Loucy (cell line): ENCODE measurements at regions not wholly inside any gene's neighbourhood (a gene's known extent, or its start where the extent isn't known, plus 50 kb on each side); places are given as distances from the start of the nearest gene placed in this dataset.
"Not testable (repeated sequence)": the region's sequence is repeated elsewhere in the genome, so short reads cannot be mapped to it uniquely, and the experiment has no call there.

Experiments used
- EZH2phosphoT487 ChIP-seq: fragments of 200-600 bp; IDR thresholded peaks from 2 replicates; pipeline ENCODE4 v1.6.1; 2018; ENCODE audit warnings: antibody characterized with exemption, mild to moderate bottlenecking, moderate library complexity, borderline replicate concordance
- TF ChIP-seq, protein P1 (sequence below): fragments of 200-600 bp; sonication (generic); conservative IDR thresholded peaks from 2 replicates; pipeline ENCODE4 v1.5.1; 2014; ENCODE audit warnings: mild to moderate bottlenecking, antibody characterized with exemption, low read length

DNA sequence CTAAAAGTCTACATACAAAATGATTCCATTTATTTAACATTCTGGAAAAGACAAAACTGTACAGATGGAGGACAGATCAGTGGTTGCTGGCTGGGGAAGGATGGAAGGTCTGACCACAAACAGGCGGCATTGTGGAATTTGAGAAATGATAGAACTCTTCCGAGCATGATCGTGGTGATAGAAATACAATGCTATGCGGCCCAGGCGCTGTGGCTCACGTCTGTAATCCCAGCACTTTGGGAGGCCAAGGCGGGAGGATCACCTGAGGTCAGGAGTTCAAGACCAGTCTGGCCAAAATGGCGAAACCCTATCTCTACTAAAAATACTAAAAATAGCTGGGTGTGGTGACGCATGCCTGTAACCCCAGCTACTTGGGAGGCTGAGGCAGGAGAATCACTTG, 264.6 kb downstream of the ARHGAP12 start:
- TF ChIP-seq, protein P1, sequence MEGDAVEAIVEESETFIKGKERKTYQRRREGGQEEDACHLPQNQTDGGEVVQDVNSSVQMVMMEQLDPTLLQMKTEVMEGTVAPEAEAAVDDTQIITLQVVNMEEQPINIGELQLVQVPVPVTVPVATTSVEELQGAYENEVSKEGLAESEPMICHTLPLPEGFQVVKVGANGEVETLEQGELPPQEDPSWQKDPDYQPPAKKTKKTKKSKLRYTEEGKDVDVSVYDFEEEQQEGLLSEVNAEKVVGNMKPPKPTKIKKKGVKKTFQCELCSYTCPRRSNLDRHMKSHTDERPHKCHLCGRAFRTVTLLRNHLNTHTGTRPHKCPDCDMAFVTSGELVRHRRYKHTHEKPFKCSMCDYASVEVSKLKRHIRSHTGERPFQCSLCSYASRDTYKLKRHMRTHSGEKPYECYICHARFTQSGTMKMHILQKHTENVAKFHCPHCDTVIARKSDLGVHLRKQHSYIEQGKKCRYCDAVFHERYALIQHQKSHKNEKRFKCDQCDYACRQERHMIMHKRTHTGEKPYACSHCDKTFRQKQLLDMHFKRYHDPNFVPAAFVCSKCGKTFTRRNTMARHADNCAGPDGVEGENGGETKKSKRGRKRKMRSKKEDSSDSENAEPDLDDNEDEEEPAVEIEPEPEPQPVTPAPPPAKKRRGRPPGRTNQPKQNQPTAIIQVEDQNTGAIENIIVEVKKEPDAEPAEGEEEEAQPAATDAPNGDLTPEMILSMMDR, result not testable (repeated sequence)
- not testable (repeated sequence) for TF ChIP-seq EZH2phosphoT487
